ENCODE measurements at regions not wholly inside any gene's neighbourhood (a gene's known extent, or its start where the extent isn't known, plus 50 kb on each side); places are given as distances from the start of the nearest gene placed in this dataset.

GRCh38 chr12:83939718-83940117 is 972.9 kb downstream of the SLC6A15 start:
- TF ChIP-seq, protein P1, sequence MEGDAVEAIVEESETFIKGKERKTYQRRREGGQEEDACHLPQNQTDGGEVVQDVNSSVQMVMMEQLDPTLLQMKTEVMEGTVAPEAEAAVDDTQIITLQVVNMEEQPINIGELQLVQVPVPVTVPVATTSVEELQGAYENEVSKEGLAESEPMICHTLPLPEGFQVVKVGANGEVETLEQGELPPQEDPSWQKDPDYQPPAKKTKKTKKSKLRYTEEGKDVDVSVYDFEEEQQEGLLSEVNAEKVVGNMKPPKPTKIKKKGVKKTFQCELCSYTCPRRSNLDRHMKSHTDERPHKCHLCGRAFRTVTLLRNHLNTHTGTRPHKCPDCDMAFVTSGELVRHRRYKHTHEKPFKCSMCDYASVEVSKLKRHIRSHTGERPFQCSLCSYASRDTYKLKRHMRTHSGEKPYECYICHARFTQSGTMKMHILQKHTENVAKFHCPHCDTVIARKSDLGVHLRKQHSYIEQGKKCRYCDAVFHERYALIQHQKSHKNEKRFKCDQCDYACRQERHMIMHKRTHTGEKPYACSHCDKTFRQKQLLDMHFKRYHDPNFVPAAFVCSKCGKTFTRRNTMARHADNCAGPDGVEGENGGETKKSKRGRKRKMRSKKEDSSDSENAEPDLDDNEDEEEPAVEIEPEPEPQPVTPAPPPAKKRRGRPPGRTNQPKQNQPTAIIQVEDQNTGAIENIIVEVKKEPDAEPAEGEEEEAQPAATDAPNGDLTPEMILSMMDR (IDR thresholded peaks at IDR 0.05), result no peak
- TF ChIP-seq EZH2 (IDR thresholded peaks at IDR 0.05; ENCODE audit: borderline replicate concordance, insufficient read depth, low read depth, low read length, poor library complexity, severe bottlenecking), result no peak

Data from B cell (primary cell).